Fibroblast of skin of right quadriceps (primary cell): ENCODE measurements at regions not wholly inside any gene's neighbourhood (a gene's known extent, or its start where the extent isn't known, plus 50 kb on each side); places are given as distances from the start of the nearest gene placed in this dataset.
"Not testable (repeated sequence)": the region's sequence is repeated elsewhere in the genome, so short reads cannot be mapped to it uniquely, and the experiment has no call there.

Source experiments
- DNase-seq: peaks from one replicate; pipeline ENCODE4 v3.0.0-alpha.2; 2013

- no peak for DNase-seq
Observed at GRCh38 chr2:138324068-138324771, 177.3 kb upstream of the SPOPL start.

- no peak for DNase-seq
Observed at GRCh38 chr2:138327967-138328366, 173.6 kb upstream of the SPOPL start.

GRCh38 chr2:138329162-138329561, 172.4 kb upstream of the SPOPL start:
- no peak for DNase-seq

- DNase-seq, result no peak
Observed at GRCh38 chr2:138329591-138329990, 172.0 kb upstream of the SPOPL start.

GRCh38 chr2:138333121-138333520, 168.4 kb upstream of the SPOPL start:
- no peak for DNase-seq

GRCh38 chr2:138333677-138334076, 167.9 kb upstream of the SPOPL start:
- DNase-seq, result no peak

GRCh38 chr2:138334323-138334722, 167.2 kb upstream of the SPOPL start:
- no peak for DNase-seq

- no peak for DNase-seq
Observed at GRCh38 chr2:138335036-138335435, 166.5 kb upstream of the SPOPL start.

GRCh38 chr2:138336146-138336545, 165.4 kb upstream of the SPOPL start:
- DNase-seq, result no peak

GRCh38 chr2:138355244-138355643, 146.3 kb upstream of the SPOPL start:
- DNase-seq, result no peak

- peak; percentile 74 for DNase-seq
Observed at GRCh38 chr2:138356178-138356577, 145.4 kb upstream of the SPOPL start.

- no peak for DNase-seq
Observed at GRCh38 chr2:138359532-138359931, 142.0 kb upstream of the SPOPL start.

GRCh38 chr2:138364554-138365162, 136.9 kb upstream of the SPOPL start:
- peak; percentile 67 for DNase-seq

- DNase-seq, result no peak
Observed at GRCh38 chr2:138365581-138365980, 136.0 kb upstream of the SPOPL start.

GRCh38 chr2:138369856-138370255, 131.7 kb upstream of the SPOPL start:
- no peak for DNase-seq

- DNase-seq, result peak; percentile 33
Observed at GRCh38 chr2:138373993-138374408, 127.6 kb upstream of the SPOPL start.

GRCh38 chr2:138381373-138381772, 120.2 kb upstream of the SPOPL start:
- DNase-seq, result peak; percentile 14

- no peak for DNase-seq
Observed at GRCh38 chr2:138382672-138383071, 118.9 kb upstream of the SPOPL start.

- DNase-seq, result not testable (repeated sequence)
Observed at GRCh38 chr2:138386191-138386590, 115.4 kb upstream of the SPOPL start.

GRCh38 chr2:138389063-138389462, 112.5 kb upstream of the SPOPL start:
- DNase-seq, result no peak

GRCh38 chr2:138390316-138390945, 111.1 kb upstream of the SPOPL start:
- DNase-seq, result no peak

- no peak for DNase-seq
Observed at GRCh38 chr2:138391946-138392345, 109.6 kb upstream of the SPOPL start.

GRCh38 chr2:138395565-138396306, 105.8 kb upstream of the SPOPL start:
- peak; percentile 28 for DNase-seq

GRCh38 chr2:138396843-138397242, 104.7 kb upstream of the SPOPL start:
- no peak for DNase-seq
